Mucosa of descending colon (tissue), 3 donors: ENCODE measurements at regions not wholly inside any gene's neighbourhood (a gene's known extent, or its start where the extent isn't known, plus 50 kb on each side); places are given as distances from the start of the nearest gene placed in this dataset.

Experiments used
- ATAC-seq: fragments of 200-7000 bp; cut with Tn5 transposase; one replicate; pipeline ENCODE4 v1.9.1; 2020; ENCODE audit warnings: mild to moderate bottlenecking, moderate library complexity
- DNase-seq, 3 donors: peaks; one replicate each; pipeline ENCODE4 v3.0.0-alpha.2; 2020
- H3K36me3 ChIP-seq: fragments of 200-600 bp; one replicate; pipeline ENCODE4 v1.8.0; 2021; ENCODE audit warnings: low read depth, mild to moderate bottlenecking
- H3K4me1 ChIP-seq: fragments of 200-600 bp; one replicate; pipeline ENCODE4 v1.8.0; 2021; ENCODE audit warnings: low read depth, mild to moderate bottlenecking
- H3K4me3 ChIP-seq: fragments of 200-600 bp; one replicate; pipeline ENCODE4 v1.8.0; 2021; ENCODE audit warnings: mild to moderate bottlenecking
- H3K9me3 ChIP-seq: fragments of 200-600 bp; one replicate; pipeline ENCODE4 v1.8.0; 2021; ENCODE audit warnings: mild to moderate bottlenecking
- intact Hi-C, 2 donors: fragments of 100-400 bp; cut with DNase I in 1 of 2; cut with micrococcal nuclease in 1 of 2; formaldehyde crosslinking; loops; one replicate each; pipeline versions ENCODE4 v1.11.0 to v1.11.1; 2022; cut with DNase I, micrococcal nuclease
- TF ChIP-seq, protein P1 (sequence below): fragments of 200-600 bp; IDR thresholded peaks from one replicate; pipeline ENCODE4 v1.8.0; 2022; ENCODE audit warnings: antibody characterized with exemption, mild to moderate bottlenecking
- donor health status: DM: no; HTN: no; CAD: no; lungs with moderate emphysema.
- donor health status: DM: no; HTN: no; CAD: no.
- donor health status: DM: no; HTN: yes; CAD: no.

DNA sequence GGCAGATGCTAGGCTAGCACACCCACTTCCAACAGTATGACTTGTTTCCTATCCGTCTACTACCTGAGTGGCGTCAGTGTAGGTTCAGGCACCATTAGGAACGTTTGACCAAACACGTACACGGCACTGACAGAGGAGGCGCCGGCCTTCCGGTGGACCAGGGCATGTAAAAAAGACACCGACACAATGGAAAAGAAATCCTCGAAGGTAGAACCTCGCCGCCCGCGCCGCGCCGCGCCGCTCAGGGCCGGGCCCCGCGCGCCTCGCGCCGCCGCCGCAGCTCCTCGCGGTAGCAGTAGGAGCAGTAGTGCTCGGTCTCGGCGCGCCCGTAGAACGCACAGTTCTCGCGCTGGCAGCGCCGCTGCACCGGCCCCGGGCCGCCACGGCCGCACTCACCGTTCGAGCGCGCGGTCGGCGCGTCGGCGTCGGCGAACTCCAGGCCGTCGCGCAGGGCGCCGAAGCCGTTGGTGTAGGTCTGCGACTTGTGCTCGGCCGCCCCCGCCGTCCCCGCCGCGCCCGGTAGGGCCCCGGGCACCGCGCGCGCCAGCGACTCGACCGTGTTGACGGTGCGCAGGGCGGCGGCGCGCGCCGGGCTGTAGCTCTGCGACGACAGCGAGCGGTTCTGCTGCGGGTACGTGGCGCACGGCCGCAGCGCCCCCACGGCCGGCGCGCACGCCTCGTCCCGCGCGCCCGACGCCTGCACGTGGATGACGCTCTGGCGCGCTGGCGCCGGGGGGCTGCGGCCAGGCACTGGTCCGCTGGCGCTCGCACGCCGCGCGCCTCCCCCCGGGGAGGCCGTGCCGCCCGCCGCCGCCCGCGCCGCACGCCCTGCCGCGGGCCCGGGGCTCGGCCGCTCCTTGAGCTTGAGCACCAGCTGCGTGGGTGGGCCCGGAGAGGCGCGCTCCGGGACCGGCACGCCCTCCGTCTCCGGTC is 156.7 kb downstream of the KLF13 start:
- peak in 2 of 3 donors; percentile 53 to 68 for DNase-seq
- H3K4me3 ChIP-seq = peak overlapping the region; percentile 9
- TF ChIP-seq, protein P1, sequence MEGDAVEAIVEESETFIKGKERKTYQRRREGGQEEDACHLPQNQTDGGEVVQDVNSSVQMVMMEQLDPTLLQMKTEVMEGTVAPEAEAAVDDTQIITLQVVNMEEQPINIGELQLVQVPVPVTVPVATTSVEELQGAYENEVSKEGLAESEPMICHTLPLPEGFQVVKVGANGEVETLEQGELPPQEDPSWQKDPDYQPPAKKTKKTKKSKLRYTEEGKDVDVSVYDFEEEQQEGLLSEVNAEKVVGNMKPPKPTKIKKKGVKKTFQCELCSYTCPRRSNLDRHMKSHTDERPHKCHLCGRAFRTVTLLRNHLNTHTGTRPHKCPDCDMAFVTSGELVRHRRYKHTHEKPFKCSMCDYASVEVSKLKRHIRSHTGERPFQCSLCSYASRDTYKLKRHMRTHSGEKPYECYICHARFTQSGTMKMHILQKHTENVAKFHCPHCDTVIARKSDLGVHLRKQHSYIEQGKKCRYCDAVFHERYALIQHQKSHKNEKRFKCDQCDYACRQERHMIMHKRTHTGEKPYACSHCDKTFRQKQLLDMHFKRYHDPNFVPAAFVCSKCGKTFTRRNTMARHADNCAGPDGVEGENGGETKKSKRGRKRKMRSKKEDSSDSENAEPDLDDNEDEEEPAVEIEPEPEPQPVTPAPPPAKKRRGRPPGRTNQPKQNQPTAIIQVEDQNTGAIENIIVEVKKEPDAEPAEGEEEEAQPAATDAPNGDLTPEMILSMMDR = no peak
- H3K36me3 ChIP-seq = no peaks in the 10 kb centered on the region
- H3K4me1 ChIP-seq = peaks cover 8% of the 10 kb centered on the region
- intact Hi-C loops = loop anchor here in 1 of 2 donors (10.0 kb wide), 1 partner anchor 279 kb away; no protein-coding TSS in a partner anchor
- no peaks in the 10 kb centered on the region for H3K9me3 ChIP-seq
- peak; percentile 56 for ATAC-seq

DNA sequence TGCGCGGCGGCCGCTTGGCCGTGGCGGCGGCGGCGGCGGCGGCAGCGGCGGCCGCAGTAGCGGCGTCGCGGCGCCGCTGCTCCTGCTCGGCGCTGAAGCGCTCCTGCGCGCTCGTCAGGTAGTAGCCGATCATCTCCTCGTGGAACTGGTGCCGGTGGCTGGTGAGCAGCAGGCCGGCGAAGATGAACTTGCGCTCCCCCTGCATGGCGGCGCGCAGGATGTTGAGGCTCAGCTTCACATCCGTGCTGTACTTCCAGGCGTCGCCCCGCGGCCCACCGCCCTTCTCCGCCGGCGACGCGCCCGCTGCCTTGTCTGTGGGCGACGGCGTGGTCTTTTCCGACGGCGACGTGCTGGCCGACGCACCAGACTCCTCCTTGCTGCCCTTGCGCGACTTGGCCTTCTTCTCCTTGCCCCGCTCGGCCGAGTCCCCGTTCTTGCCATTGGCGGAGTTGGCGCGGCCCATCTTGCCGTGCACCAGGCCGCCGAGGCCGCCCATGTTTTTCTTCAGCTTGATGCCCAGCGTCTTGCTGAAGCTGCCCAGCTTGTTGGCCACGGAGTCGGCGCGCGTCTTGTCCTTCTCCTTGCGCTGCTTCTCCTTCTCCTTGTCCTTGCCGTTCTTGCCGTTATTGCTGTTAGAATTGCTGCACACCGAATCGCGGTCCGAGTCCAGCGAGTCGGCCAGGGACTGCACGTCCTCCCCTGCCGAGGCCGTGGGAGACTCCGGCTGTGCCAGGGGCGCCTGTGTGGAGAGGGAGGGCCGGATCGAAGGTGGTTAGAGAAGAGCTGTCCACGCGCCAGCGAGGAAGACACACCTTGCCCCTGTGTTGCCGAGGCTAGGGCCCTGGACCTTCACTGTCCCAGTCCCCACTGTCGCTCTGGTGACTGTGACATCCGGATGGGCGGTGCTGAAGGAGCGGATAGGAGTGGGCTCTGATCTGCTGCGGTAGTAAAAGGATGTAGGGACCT is 157.6 kb downstream of the KLF13 start:
- Histone ChIP-seq H3K9me3 (no peaks in the 10 kb centered on the region), H3K36me3 (no peaks in the 10 kb centered on the region), H3K4me3 (no peak overlapping the region), H3K4me1 (peaks cover 18% of the 10 kb centered on the region)
- peak in 2 of 3 donors; percentile 10 to 37 for DNase-seq
- TF ChIP-seq, protein P1 = no peak
- no peak for ATAC-seq
- intact Hi-C loops = loop anchor here in 1 of 2 donors (10.0 kb wide), 1 partner anchor 279 kb away; no protein-coding TSS in a partner anchor

DNA sequence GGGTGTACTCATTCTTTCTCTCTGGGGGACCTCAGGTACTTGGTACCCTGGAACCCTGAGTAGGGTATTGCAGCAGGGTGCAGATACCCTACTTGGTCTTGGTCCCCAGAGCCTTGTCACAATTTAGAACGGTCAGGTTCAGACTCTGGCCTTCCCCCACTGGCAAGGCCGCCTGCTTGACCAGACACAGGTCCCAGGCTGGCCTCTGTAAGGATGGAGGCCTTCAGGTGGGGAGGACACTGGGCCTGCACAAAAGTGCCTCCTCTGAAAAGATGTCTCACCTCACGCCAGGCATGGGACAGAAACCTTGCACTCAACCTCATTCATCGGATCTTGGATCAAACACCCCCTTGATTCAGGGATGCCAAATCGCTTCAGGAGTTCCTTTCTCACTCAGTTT is 158.4 kb downstream of the KLF13 start:
- ATAC-seq (no peak), DNase-seq (peak in 2 of 3 donors; percentile 1 to 11)
- Histone ChIP-seq H3K4me1 (peaks cover 25% of the 10 kb centered on the region), H3K4me3 (no peak overlapping the region), H3K36me3 (no peaks in the 10 kb centered on the region), H3K9me3 (no peaks in the 10 kb centered on the region)
- intact Hi-C loops = loop anchor here in 1 of 2 donors (10.0 kb wide), 1 partner anchor 280 kb away; no protein-coding TSS in a partner anchor
- TF ChIP-seq, protein P1 = no peak

DNA sequence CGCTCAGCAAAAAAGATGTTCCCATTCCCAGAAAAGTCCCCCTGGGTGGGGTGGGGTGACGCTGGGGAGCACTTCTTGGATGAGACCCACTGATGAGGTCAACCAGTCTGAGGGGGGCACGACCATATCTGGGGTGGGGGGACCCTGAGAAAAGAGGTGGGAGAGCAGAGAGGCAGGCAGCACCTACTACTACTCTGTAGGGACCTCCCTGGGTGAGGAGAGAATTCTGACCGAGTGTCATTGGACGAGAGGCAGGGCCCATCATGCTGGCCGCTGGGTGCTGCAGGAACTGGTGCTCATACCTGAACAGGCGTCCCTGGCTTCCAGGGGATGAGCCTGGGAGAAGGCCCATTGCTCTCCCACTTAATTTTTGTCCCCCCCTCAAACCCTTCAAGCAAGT is 158.8 kb downstream of the KLF13 start:
- Histone ChIP-seq H3K9me3 (no peaks in the 10 kb centered on the region), H3K4me1 (peaks cover 29% of the 10 kb centered on the region), H3K36me3 (no peaks in the 10 kb centered on the region), H3K4me3 (no peak overlapping the region)
- ATAC-seq (no peak), DNase-seq (peak in 2 of 3 donors; percentile 1 to 14)
- intact Hi-C loops = loop anchor here in 1 of 2 donors (10.0 kb wide), 1 partner anchor 281 kb away; no protein-coding TSS in a partner anchor
- TF ChIP-seq, protein P1 = no peak

DNA sequence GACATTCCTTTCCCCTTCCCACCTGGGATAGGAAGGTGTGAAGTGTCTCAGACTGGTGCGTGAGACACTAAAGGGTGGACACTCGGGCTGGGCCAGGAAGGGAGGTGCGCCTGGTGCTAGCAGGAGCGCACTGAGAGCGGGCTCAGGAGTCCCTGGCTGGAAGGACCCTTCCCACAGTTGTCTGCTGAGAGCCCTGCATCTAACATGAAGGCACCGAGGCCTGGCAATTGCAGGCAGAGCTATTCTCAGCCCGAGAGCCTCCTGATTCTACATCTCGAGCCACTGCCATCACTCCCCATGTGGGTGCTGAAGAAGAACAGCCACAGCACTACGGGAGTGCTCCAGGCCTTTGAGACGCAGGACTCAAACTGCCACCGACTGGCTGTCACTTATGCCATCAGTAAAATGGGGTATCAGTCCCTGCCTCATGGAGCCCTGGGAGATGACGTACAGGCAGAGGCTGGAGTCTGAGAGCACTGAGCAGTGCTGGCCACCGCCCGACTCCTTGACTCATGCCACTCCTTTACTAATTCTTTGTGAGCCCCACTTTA is 159.4 kb downstream of the KLF13 start:
- ATAC-seq (no peak), DNase-seq (peak in 2 of 3 donors; percentile 2 to 18)
- H3K36me3 ChIP-seq = no peaks in the 10 kb centered on the region
- H3K4me3 ChIP-seq = no peak overlapping the region
- intact Hi-C loops = loop anchor here in 1 of 2 donors (10.0 kb wide), 1 partner anchor 281 kb away; no protein-coding TSS in a partner anchor
- peaks cover 29% of the 10 kb centered on the region for H3K4me1 ChIP-seq
- TF ChIP-seq, protein P1 = no peak
- H3K9me3 ChIP-seq = no peaks in the 10 kb centered on the region
